ENCODE measurements at regions not wholly inside any gene's neighbourhood (a gene's known extent, or its start where the extent isn't known, plus 50 kb on each side); places are given as distances from the start of the nearest gene placed in this dataset.
"Not testable (repeated sequence)": the region's sequence is repeated elsewhere in the genome, so short reads cannot be mapped to it uniquely, and the experiment has no call there.

DNA sequence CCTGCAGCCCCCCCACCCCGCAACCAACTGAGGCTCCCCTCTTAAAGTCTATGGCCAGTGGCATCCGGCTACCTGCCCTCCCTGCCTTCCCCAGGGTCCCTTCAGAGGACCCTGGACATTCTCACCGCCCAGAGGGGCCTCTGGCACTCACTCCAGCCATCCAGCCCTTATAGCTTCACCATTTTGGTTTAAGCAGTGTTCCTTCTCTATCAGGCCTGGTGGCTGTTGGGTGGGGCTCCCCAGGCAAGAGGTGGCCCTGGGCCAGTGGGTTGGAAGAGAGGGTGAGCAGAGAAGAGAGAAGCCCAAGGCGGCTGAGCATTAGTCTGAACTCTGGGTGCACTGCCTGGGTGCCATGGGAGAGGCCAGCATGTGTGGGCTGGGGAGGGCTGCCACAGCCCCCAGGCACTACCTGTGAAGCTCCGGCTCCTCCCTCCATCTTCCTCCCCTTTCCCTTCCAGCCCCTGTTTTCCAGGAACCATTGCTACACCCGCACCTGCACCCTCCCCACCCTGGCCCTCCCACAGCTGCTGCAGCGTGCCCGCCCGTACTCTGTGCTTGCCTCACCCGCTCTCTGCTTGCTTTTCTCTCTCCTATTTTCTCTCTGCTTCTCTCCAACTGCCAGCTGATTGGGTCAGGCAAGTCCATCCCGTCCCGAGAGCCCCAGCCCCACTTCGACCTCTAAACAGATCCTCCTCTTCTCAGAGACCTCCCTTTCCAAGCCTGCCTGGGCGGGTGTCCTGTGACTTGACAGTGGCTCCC lies 168.2 kb downstream of the TBC1D2B start:
- no peak for DNase-seq (ENCODE audit: low spot score)

DNA sequence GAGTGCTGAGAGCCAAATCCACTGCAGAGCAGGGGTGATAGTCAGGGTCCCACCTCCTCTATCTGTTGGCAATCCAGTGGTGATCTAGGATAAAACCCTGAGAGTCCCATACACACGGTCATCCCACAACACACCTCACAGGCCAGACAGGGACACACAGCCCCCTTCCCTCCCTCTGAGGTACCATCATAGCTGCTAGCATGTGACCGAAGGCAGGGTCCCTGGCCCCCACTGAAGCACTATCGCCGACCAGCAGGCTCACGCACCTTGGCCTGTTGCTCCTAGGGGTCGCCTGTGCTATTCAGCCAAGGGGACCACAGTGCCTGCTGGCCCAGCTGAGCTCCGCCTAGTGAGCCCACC lies 168.8 kb downstream of the TBC1D2B start:
- DNase-seq (ENCODE audit: low spot score) = not testable (repeated sequence)

DNA sequence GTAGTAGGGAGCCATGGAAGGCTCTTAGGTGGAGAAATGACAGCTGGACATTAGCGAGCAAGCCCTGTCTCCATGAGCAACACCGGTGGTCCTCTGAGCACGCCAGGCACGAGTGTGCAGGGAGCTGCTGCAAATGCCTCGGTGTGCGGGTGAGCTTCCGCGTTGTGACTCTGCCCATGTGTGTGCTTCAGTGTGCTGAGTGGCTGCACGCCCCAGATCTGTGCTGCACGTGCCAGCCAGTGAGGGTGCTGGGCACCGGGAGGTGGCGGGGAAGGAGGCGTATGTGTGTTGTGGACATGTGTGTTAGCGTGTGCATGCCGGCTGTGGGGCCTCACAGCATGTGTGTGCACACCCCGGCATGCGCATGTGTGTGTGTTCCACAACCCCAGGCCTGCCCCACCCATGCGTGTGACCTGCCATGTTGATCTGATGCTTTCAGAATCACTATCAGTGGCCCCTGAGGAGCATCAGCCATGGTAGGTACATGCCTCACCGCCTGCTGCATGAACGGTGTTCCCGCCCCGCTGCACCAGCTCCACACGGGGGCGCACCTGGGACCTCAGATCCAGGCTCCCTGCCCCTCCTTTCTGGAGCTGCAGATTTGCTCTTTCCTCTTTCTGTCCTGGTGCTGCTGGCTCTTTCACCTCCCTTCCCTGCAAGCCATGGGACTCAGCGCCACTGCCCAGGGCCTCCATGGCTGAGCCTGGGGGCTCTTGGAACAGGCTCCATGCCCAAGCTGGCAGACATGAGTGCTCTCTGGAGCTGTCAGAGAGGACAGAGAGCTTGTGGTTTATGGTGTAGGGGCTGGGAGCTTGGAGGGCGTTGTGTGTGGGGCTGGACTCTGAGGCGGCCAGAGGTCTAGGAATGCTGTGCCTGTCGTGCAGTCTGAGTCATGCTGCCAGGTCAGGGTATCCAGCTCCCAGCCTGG lies 169.4 kb downstream of the TBC1D2B start:
- DNase-seq (ENCODE audit: low spot score) = no peak

DNA sequence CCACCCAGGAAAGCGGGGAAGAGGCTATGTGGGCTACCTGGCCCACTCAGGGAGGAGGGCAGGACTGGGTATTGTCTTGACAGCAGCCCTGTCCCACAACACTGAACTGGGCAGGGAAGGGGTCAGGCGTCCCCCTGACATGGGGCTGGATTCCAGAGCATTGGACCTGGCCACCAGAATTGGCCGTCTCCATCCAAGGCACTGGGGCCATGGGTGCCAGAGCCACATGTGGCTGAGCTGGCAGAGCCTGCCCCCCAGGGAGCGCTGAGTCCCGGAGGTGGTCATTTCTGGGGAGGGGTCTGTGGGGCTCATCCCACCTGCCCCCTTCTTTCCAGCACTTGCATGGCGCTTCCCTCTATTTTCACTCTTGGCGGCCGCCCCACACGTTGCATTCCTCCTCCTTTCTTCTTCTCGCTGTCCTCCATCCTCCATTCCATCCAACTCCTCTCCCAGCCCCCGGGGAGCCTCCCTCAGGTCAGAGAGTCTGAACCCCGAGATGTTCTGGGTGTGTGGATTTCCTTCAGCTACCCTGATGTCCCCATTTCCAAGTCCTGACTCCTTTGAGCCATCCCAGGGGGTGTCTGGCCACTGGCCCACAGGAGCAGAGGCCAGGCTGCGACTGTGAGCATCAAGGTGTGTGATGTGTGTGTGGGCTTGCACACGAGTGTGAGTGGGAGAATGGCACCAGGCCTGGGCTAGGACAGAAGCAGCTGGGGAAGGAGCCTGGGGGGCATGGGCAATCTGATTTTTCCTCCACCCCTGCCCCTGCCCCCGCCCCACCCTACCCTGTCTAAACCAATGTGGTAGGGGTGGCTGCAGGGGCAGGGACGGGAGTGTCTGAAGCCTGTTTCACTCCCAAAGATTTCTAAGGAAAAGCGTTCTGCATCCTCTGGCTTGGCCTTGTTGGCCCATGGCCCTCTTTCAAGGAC lies 171.2 kb downstream of the TBC1D2B start:
- DNase-seq (ENCODE audit: low spot score) = not testable (repeated sequence)

DNA sequence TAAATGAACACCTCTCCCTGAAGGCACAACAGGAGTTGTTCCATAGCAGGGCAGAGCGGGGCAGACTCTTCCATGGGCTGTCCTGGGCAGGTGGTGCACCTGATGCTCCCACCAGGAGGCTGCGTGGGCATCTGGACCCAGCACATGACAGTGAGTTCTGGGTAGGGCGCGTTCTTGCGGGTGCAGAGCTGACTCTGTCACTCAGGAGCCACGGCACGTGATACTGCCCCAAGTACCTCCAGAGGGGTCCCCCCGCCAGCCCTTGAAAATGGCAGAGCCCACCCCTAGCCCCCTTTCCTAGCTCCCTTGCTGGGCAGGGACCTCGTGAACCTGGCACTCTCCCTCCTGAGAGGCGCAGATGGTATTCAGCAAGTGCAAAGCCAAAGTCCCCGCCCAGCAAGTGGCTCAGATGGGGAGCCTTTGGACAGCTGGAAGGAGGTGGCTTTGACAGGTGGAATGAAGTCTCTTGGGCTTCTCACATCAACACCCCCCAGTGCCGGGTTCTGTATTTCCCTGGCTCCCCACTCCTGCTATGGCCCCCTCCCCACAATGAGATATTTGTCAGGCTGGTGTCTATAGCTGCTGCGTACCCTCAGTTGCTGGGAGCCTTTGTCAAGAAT lies 172.1 kb downstream of the TBC1D2B start:
- no peak for DNase-seq (ENCODE audit: low spot score)

DNA sequence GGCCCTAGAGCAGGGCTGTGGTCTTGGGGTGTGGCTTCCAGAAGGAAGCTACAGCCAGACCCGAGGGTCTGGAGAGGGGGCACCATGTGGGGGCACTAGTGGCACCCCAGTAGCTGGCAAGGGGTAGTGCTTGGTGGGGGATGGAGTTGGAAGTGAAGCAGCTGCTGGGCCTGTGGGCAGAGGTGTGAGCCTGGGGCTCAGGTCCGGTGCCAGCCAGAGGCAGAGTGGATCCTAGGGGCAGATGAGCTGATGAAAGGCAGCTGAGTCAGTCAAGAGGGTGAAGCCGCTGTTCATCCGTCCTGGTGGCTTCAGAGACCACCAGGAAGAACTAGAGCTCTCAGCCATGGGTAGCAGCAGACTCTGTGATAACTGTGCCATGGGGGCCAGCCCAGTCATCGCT lies 172.6 kb downstream of the TBC1D2B start:
- no peak for DNase-seq (ENCODE audit: low spot score)

DNA sequence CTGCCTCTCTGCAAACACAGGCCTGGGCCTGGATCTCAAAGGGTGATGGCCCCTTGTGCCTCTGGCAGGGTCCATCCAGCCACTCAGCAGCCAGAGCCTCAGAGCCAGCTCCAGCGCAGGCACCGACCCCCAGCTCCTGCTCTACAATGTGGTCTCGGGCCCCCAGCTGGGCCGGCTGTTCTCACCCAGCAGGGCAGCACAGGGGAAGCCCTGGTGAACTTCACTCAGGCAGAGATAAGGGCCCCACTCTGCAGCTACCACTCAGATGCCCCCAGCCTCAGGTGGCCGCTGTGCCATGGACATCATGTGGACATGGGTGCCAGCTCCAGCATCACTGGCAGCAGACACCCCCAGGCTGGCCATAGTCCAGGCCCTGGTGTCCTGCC lies 173.1 kb downstream of the TBC1D2B start:
- DNase-seq (ENCODE audit: low spot score) = no peak

DNA sequence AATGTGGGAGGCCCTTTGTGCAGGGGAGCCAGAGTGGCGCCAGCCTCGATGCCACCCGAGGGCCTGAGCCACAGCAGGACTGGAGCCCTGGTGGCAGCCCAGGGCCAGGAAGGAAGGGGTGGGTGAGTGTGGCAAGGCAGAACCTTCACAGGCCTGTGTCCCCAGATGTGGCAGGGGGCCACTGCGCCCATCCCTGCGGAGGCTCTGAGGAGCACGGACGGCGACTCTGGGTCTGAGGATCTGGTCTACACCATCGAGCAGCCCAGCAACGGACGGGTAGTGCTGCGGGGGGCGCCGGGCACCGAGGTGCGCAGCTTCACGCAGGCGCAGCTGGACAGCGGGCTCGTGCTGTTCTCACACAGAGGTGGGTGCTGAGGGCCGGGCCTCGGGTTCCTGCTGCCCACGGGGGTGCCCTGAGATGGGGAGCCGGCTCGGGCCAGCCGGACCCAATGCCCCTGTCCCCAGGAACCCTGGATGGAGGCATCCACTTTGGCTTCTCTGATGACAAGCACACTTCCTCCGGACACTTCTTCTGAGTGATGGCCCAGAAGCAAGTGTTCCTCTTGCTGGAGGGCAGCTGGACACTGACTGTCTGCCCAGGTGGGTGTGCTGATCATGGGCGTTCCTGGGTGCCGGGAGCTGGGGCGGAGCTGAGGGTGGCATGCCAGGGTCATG lies 173.6 kb downstream of the TBC1D2B start:
- not testable (repeated sequence) for DNase-seq (ENCODE audit: low spot score)

DNA sequence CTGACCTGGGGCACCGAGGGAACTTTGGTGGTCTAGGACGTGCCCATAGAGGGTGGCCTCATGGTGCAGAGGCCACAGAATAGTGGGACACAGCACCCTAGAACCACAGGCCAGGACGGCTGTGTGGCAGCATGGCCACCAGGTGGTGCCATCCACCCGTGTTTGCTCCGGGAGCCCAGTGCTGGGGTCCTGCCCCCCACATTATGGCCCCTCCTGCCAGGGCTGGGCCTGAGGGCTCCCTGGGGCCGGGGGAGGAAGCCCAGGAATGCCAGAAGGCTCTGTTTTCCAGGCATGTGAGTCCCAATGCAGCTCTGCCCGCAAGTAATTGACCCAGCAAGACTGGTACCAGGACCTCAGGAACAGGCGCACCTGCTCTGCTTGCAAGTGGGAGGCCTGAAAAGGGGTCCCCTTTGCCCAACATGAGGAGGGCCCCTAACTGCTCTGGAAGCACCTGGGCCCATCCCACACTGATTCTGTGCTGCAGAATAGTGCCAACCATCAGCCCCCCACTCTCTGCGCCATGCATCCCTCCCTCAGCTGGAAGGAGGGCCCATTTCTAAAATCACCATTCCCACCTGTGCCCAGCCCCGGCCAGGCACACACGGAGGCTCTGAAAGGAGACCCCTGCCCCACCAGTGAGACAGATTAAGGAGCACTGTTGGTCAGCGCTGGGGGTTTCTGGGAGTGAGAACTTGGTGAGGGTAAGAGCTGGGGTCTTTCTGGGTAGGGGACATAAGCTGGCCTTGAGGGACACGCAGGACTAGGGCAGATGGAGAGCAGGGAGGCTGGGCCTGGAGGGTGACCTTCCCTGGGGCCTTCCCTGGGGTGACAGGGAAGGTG lies 174.4 kb downstream of the TBC1D2B start:
- DNase-seq (ENCODE audit: low spot score) = not testable (repeated sequence)

DNA sequence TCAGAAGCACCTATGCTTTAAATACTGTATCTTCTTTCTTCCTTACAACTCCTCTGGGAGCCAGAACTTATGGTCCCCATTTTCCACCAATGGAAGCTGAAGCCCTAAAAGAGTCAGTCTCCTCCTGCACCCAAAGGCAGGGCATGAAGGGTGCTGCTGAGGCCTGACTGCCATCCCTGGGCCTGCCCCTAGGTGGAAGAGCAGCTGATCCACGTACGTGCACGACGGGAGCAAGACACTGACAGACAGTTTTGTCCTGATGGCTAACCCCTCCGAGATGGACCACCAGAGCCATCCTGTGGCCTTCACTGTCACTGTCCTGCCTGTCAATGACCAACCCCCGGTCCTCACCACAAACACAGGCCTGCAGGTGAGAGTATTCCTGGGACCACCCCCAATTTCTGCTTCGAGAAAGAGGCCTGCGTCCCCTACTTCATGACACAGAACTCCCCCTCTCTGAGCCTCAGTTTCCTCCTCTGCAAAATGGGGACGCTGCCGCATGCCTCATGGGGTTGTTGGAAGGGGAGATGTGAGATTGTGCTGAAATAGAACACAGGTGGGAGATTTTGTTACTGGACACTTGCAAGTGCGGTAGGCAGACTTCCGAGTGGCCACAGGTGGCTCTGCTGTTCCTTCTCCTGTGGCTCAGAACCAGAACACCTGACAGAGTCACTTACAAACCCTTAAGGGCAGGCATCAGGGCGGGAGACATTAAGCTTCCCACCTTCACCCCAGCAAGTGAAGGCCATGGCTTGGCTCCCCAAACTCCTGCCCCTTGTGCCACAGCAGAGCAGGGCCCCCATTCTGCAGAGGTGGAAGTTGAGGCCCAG lies 175.4 kb downstream of the TBC1D2B start:
- no peak for DNase-seq (ENCODE audit: low spot score)

DNA sequence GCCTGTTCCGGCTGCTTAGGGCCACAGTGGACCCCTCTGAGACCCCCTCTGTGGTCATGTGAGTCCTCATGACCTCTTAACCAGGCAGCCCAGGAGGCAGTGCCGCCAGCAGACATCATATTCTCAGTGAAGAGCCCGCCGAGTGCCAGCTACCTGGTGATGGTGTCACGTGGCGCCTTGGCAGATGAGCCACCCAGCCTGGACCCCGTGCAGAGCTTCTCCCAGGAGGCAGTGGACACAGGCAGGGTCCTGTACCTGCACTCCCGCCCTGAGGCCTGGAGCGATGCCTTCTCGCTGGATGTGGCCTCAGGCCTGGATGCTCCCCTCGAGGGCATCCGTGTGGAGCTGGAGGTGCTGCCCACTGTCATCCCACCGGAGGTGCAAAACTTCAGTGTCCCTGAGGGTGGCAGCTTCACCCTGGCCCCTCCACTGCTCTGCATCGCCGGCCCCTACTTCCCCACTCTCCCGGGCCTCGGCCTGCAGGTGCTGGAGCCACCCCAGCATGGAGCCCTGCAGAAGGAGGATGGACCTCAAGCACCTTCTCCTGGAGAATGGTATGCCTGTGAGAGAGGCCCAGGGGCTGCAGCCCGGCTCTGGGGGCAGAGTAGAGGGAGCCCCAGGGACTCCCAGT lies 176.1 kb downstream of the TBC1D2B start:
- DNase-seq (ENCODE audit: low spot score) = no peak

DNA sequence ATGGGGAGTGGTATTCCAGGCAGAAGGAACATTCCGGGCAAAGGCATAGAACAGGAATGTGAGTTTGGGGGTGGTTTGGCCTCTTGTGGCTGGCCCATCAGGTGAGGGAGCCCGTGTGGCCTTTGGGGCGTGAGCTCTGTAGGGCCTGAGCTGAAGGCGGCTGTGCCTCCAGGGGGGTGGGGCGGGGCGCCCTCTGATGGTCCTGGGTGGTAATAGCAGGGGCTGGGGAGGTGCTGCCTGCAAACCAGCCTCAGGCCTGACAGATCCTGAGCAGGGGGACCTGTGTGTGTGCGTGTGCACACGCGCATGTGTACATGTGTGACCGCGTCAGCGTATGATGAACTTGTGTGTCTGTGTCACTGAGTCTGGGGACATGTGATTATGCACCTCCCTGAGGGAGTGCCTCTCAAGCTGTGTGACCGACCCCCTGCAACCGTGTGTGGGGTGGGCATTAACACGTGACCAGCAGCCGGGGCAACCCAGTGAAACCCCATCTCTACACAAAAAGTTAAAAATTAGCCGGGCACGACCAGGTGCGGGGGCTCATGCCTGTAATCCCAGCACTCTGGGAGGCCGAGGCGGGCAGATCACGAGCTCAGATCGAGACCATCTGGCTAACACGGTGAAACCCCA lies 177.1 kb downstream of the TBC1D2B start:
- not testable (repeated sequence) for DNase-seq (ENCODE audit: low spot score)

DNA sequence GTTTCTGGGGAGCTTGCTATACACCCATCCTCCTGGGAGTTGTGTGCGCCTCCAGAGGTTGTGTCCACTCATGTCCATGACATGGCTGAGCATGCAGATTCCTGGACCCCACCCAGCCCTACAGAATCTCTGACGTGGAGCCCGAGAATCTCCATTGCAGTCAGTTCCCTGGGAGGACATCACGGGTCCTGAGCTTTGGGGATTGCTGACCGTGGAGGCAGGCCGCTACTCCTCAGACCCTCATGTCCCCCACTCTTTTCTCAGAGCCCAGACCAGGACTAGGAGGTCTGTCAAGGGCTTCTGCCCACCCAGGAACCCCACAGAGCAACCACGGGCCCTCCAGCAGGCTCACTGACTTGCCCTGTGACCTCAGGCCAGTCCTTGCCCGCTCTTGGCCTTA lies 177.7 kb downstream of the TBC1D2B start:
- DNase-seq (ENCODE audit: low spot score) = not testable (repeated sequence)

DNA sequence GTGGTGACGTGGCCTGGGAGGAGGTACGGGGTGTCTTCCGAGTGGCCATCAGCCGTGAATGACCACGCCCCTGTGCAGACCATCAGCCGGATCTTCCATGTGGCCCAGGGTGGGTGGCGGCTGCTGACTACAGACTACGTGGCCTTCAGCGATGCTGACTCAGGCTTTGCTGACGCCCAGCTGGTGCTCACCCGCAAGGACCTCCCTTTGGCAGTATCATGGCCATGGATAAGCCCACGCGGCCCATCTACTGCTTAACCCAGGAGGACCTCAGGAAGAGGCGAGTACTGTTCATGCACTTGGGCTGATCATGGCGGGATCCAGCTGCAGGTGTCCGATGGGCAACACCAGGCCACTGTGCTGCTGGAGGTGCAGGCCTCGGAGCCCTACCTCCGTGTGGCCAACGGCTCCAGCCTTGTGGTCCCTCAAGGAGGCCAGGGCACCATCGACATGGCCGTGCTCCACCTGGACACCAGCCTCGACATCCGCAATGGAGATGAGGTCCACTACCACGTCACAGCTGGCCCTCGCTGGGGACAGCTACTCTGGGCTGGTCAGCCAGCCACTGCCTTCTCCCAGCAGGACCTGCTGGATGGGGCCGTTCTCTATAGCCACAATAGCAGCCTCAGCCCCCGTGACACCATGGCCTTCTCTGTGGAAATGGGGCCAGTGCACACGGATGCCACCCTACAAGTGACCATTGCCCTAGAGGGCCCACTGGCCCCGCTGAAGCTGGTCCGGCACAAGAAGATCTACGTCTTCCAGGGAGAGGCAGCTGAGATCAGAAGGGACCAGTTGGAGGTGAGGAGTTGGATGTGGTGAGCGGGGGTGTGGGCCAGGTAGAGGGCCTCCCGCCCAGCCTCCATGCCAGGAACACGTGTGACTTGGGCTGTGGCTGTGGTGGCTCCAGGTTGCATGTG lies 178.4 kb downstream of the TBC1D2B start:
- no peak for DNase-seq (ENCODE audit: low spot score)

DNA sequence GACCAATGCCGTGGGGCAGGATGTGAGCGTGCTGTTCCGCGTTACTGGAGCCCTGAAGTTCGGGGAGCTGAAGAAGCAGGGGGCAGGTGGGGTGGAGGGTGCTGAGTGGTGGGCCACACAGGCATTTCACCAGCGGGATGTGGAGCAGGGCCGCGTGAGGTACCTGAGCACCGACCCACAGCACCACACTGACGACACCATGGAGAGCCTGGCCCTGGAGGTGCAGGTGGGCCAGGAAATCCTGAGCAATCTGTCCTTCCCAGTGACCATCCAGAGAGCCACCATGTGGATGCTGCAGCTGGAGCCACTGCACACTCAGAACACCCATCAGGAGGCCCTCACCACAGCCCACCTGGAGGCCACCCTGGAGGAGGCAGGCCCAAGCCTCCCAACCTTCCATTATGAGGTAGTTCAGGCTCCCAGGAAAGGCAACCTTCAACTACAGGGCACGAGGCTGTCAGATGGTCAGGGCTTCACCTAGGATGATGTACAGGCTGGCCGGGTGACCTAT lies 179.6 kb downstream of the TBC1D2B start:
- DNase-seq (ENCODE audit: low spot score) = no peak

DNA sequence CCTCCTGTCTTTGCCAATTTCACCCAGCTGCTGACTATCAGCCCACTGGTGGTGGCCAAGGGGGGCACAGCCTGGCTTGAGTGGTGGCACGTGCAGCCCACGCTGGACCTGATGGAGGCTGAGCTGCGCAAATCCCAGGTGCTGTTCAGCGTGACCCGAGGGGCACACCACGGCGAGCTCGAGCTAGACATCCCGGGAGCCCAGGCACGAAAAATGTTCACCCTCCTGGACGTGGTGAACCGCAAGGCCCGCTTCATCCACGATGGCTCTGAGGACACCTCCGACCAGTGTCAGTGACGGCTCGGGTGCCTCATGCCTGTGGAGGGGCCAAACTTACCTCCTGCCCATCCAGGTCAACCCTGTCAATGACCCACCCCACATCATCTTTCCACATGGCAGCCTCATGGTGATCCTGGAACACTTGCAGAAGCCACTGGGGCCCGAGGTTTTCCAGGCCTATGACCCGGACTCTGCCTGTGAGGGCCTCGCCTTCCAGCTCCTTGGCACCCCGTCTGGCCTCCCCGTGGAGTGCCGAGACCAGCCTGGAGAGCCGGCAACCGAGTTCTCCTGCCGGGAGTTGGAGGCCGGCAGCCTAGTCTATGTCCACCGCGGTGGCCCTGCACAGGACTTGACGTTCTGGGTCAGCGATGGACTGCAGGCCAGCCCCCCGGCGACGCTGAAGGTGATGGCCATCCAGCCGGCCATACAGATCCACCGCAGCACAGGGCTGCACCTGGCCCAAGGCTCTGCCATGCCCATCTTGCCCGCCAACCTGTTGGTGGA lies 180.2 kb downstream of the TBC1D2B start:
- not testable (repeated sequence) for DNase-seq (ENCODE audit: low spot score)
